ENCODE measurements at regions not wholly inside any gene's neighbourhood (a gene's known extent, or its start where the extent isn't known, plus 50 kb on each side); places are given as distances from the start of the nearest gene placed in this dataset.

- TF ChIP-seq POLR2AphosphoS5 (IDR thresholded peaks at IDR 0.05; ENCODE audit: borderline replicate concordance, low read depth, low read length) (no peak), EZH2 (IDR thresholded peaks at IDR 0.05) (no peak), FOXP2 (optimal IDR thresholded peaks at IDR 0.05; ENCODE audit: control extremely low read depth, extremely low read length, insufficient read depth) (no peak)
Measured at GRCh38 chr10:111158595-111158994, 81.8 kb downstream of the ADRA2A start.
